ENCODE measurements at regions not wholly inside any gene's neighbourhood (a gene's known extent, or its start where the extent isn't known, plus 50 kb on each side); places are given as distances from the start of the nearest gene placed in this dataset.

DNA sequence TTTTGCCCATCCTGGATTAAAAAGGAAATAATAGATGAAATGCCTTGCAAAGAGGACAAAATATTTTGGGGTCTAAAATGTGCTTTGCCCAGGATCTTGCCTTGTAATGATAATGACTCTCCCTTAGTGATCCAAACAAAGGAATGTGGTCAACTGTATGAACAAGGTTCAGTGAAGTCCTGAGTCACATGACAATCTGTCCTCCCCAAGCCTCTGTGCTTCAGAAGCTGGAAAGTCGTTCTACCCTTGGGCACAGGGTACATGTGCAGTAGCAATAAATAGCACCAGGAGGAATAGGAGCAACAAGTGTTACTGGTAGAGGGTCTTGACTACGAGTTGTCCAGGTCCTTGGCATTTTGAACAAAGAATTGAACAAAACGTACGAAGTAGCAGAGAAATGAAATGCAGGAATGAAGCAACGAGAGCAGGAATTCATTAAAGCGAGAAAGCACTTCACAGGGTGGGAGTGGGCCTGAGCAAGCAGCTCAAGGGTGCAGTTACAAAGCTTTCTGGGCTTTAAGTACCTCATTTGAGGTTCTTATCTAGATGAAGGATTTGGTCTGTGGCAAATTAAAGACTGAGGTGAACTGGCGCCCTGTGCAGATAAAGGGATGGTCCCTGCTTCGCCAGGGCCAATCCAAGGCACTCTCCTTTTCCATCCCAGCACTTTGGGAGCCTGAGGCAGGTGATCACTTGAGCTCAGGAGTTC lies 65.8 kb downstream of the RESF1 start:
- Histone ChIP-seq H3K36me3 (ENCODE audit: control insufficient read depth, insufficient read depth, low read length) (no peaks in the 10 kb centered on the region), H3K27me3 (ENCODE audit: control insufficient read depth, insufficient read depth, low read length) (no peaks in the 10 kb centered on the region), H3K4me3 (ENCODE audit: low read depth, low read length) (no peak overlapping the region)
- TF ChIP-seq, protein P1, sequence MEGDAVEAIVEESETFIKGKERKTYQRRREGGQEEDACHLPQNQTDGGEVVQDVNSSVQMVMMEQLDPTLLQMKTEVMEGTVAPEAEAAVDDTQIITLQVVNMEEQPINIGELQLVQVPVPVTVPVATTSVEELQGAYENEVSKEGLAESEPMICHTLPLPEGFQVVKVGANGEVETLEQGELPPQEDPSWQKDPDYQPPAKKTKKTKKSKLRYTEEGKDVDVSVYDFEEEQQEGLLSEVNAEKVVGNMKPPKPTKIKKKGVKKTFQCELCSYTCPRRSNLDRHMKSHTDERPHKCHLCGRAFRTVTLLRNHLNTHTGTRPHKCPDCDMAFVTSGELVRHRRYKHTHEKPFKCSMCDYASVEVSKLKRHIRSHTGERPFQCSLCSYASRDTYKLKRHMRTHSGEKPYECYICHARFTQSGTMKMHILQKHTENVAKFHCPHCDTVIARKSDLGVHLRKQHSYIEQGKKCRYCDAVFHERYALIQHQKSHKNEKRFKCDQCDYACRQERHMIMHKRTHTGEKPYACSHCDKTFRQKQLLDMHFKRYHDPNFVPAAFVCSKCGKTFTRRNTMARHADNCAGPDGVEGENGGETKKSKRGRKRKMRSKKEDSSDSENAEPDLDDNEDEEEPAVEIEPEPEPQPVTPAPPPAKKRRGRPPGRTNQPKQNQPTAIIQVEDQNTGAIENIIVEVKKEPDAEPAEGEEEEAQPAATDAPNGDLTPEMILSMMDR (IDR thresholded peaks at IDR 0.05; ENCODE audit: insufficient read depth, low read length, poor library complexity, severe bottlenecking) = no peak
- DNase-seq (ENCODE audit: low read depth) = no peak

DNA sequence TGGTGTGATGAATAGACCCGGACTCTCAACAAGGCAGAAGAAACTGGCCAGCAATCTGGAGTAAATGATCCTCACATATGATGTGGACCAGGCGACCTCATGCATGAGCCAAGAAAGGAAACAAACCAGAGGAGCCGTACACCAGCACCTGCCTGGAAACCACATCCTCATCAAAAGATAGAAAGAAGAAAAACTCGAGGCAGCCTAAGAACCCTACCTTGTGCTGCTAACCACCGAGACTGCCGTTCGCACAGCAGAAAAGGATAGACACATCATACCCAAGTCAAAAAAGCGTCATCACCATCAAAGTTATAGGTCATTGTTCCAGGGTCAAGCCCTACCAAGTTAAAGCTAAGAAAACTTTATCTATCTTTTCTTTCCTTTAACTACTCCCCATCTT lies 66.7 kb downstream of the RESF1 start:
- H3K27me3 ChIP-seq (ENCODE audit: control insufficient read depth, insufficient read depth, low read length) = no peaks in the 10 kb centered on the region
- TF ChIP-seq, protein P1 (IDR thresholded peaks at IDR 0.05; ENCODE audit: insufficient read depth, low read length, poor library complexity, severe bottlenecking) = no peak
- no peak overlapping the region for H3K4me3 ChIP-seq (ENCODE audit: low read depth, low read length)
- no peak for DNase-seq (ENCODE audit: low read depth)
- no peaks in the 10 kb centered on the region for H3K36me3 ChIP-seq (ENCODE audit: control insufficient read depth, insufficient read depth, low read length)

DNA sequence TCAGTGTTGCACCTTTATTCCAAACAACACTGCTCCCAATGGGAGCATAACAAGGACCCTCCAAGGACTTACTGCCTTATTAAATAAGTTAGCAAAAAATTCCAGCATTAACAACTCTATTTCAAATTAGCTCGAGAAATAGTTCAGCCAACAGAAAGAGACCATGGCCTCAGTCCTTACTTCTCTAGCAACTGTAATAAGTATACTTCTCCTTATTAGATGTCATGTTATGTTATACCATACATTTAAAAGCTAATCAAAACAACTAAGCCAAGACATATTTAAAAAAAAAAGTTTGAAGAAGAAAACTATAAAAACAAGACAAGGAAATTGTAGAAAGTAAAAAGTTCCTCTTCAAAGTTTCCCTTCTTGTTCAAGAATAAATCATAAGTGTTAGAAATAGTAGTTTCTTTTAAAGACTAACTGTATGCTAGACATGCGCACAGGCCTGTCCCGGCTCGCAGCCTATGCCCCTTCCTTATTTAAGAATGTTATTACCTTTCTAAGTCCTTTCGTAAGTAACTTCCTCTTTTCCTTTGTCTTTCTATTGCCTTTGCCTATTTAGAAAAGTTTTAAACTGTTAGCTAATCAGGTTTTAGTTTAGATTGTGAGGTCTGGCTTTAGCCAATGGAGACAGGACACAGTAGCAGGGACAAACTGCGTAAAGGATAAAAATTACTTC lies 68.6 kb downstream of the RESF1 start:
- DNase-seq (ENCODE audit: low read depth) = no peak
- Histone ChIP-seq H3K4me3 (ENCODE audit: low read depth, low read length) (no peak overlapping the region), H3K36me3 (ENCODE audit: control insufficient read depth, insufficient read depth, low read length) (no peaks in the 10 kb centered on the region), H3K27me3 (ENCODE audit: control insufficient read depth, insufficient read depth, low read length) (no peaks in the 10 kb centered on the region)
- TF ChIP-seq, protein P1 (IDR thresholded peaks at IDR 0.05; ENCODE audit: insufficient read depth, low read length, poor library complexity, severe bottlenecking) = no peak

DNA sequence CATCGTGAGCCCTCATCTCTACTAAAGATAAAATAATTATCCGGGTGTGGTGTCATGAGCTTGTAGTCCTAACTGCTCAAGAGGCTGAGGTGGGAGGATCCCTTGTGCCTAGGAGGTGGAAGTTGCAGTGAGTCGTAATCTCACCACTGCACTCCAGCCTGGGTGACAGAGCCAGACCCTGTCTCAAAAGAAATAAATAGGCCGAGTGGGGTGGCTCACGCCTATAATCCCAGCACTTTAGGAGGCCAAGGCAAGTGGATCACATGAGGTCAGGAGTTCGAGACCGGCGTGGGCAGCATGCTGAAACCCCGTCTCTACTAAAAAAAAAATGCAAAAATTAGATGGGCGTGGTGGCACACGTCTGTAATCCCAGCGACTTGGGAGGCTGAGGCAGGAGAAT lies 70.9 kb downstream of the RESF1 start:
- TF ChIP-seq, protein P1 (IDR thresholded peaks at IDR 0.05; ENCODE audit: insufficient read depth, low read length, poor library complexity, severe bottlenecking) = no peak
- H3K4me3 ChIP-seq (ENCODE audit: low read depth, low read length) = no peak overlapping the region
- no peak for DNase-seq (ENCODE audit: low read depth)
- H3K27me3 ChIP-seq (ENCODE audit: control insufficient read depth, insufficient read depth, low read length) = no peaks in the 10 kb centered on the region
- no peaks in the 10 kb centered on the region for H3K36me3 ChIP-seq (ENCODE audit: control insufficient read depth, insufficient read depth, low read length)

DNA sequence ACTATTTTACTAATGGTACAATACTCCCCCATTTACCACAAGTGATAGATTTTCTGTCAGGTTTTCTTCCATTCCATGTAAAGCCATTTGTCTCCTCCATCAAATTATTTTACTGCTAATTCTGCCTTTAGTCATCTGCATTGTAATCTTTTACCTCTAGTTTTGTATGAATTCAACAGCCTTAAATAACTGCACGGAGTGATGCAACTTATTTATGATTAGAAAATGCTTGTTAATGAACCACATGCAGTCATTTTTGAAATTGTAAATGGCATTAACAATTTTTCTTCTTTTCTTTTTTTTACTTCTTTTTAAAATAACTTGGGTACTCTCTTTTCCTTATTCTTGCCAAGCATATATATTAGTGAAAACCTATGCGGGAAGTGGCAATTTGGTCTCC lies 71.5 kb downstream of the RESF1 start:
- Histone ChIP-seq H3K36me3 (ENCODE audit: control insufficient read depth, insufficient read depth, low read length) (no peaks in the 10 kb centered on the region), H3K27me3 (ENCODE audit: control insufficient read depth, insufficient read depth, low read length) (no peaks in the 10 kb centered on the region), H3K4me3 (ENCODE audit: low read depth, low read length) (no peak overlapping the region)
- TF ChIP-seq, protein P1 (IDR thresholded peaks at IDR 0.05; ENCODE audit: insufficient read depth, low read length, poor library complexity, severe bottlenecking) = no peak
- no peak for DNase-seq (ENCODE audit: low read depth)

Measured in kidney epithelial cell (primary cell).